Tibial artery (tissue), 4 donors: ENCODE measurements at regions not wholly inside any gene's neighbourhood (a gene's known extent, or its start where the extent isn't known, plus 50 kb on each side); places are given as distances from the start of the nearest gene placed in this dataset.

Experiments
- DNase-seq, 2 donors: peaks; one replicate each; pipeline ENCODE4 v3.0.0-alpha.2; 2019
- H3K27ac ChIP-seq, 2 donors: fragments of 200-600 bp; sonication (generic) in 1 of 2; 1 replicate in 1 of 2; 2 replicates in 1 of 2; pipeline ENCODE4 v1.5.1; 2018 to 2019; ENCODE audit warnings: mild to moderate bottlenecking in 1 of 2
- H3K27me3 ChIP-seq, 2 donors: fragments of 200-600 bp; sonication (generic) in 1 of 2; one replicate each; pipeline versions ENCODE4 v1.5.1 to v1.6.0; 2016 to 2019
- H3K36me3 ChIP-seq, 3 donors: fragments of 200-600 bp; sonication (generic) in 2 of 3; one replicate each; pipeline ENCODE4 v1.5.1; 2016 to 2019; ENCODE audit warnings: mild to moderate bottlenecking in 2 of 3
- H3K4me1 ChIP-seq, 4 donors: fragments of 200-600 bp; sonication (generic) in 2 of 4; 1 replicate in 3 of 4; 2 replicates in 1 of 4; pipeline ENCODE4 v1.5.1; 2016 to 2019
- H3K4me3 ChIP-seq, 2 donors: fragments of 200-600 bp; sonication (generic) in 1 of 2; 1 replicate in 1 of 2; 2 replicates in 1 of 2; pipeline ENCODE4 v1.5.1; 2018 to 2019; ENCODE audit warnings: mild to moderate bottlenecking in 2 of 2
- H3K9me3 ChIP-seq, 3 donors: fragments of 200-600 bp; sonication (generic) in 1 of 3; one replicate each; pipeline ENCODE4 v1.5.1; 2016 to 2019
- intact Hi-C: fragments of 100-400 bp; cut with DNase I; formaldehyde crosslinking; loops from one replicate; pipeline ENCODE4 v1.15.0; 2023; ENCODE audit warnings: low total_unique reads
- TF ChIP-seq, protein P1 (sequence below), 2 experiments: fragments of 200-600 bp in 1 of 2; fragments of 450-650 bp in 1 of 2; IDR thresholded peaks; one replicate each; pipeline ENCODE4 v1.5.1; 2017 to 2019; ENCODE audit warnings: antibody characterized with exemption in 2 of 2, mild to moderate bottlenecking in 1 of 2, moderate library complexity in 1 of 2

GRCh38 chrX:99383786-99384185 is 1026.3 kb downstream of the PCDH19 start:
- Histone ChIP-seq H3K4me1 (no peaks in the 10 kb centered on the region), H3K9me3 (peaks cover 0 to 16% (median 0%) of the 10 kb centered on the region in 3 donors), H3K36me3 (no peaks in the 10 kb centered on the region), H3K27ac (no peak overlapping the region), H3K27me3 (no peaks in the 10 kb centered on the region), H3K4me3 (no peak overlapping the region)
- TF ChIP-seq, protein P1, sequence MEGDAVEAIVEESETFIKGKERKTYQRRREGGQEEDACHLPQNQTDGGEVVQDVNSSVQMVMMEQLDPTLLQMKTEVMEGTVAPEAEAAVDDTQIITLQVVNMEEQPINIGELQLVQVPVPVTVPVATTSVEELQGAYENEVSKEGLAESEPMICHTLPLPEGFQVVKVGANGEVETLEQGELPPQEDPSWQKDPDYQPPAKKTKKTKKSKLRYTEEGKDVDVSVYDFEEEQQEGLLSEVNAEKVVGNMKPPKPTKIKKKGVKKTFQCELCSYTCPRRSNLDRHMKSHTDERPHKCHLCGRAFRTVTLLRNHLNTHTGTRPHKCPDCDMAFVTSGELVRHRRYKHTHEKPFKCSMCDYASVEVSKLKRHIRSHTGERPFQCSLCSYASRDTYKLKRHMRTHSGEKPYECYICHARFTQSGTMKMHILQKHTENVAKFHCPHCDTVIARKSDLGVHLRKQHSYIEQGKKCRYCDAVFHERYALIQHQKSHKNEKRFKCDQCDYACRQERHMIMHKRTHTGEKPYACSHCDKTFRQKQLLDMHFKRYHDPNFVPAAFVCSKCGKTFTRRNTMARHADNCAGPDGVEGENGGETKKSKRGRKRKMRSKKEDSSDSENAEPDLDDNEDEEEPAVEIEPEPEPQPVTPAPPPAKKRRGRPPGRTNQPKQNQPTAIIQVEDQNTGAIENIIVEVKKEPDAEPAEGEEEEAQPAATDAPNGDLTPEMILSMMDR (IDR thresholded peaks at IDR 0.05): no peak
- DNase-seq: no peak
- intact Hi-C loops: no loop called here

- no peak for DNase-seq
- Histone ChIP-seq H3K36me3 (no peaks in the 10 kb centered on the region), H3K4me1 (no peaks in the 10 kb centered on the region), H3K9me3 (no peaks in the 10 kb centered on the region), H3K4me3 (no peak overlapping the region), H3K27me3 (no peaks in the 10 kb centered on the region), H3K27ac (no peak overlapping the region)
- intact Hi-C loops: no loop called here
- TF ChIP-seq, protein P1 (IDR thresholded peaks at IDR 0.05): no peak
Measured at GRCh38 chrX:99371976-99372595, 1038.0 kb downstream of the PCDH19 start.

DNA sequence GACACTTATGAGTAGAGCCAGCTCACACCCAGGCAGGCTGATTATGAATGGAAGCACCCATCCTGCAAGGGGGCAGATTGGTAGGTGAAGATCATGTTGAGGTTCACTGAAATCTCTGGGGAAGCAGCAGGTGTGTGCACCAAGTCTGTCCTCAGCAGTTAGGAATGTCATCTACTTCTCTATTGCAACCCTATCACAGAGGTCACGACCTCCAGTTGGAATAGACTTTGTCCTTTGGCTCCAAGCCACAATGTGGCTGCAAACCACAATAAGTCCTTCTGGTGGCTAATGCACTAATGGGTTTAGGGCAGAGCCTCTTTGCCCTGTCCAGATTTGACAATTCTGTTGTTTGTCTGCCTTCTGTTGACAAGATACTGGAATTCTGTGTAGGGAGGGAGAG is 1056.7 kb downstream of the PCDH19 start:
- intact Hi-C loops: no loop called here
- Histone ChIP-seq H3K27me3 (no peaks in the 10 kb centered on the region), H3K27ac (no peak overlapping the region), H3K9me3 (no peaks in the 10 kb centered on the region), H3K36me3 (no peaks in the 10 kb centered on the region), H3K4me3 (no peak overlapping the region), H3K4me1 (no peaks in the 10 kb centered on the region)
- TF ChIP-seq, protein P1 (IDR thresholded peaks at IDR 0.05): no peak
- no peak for DNase-seq

DNA sequence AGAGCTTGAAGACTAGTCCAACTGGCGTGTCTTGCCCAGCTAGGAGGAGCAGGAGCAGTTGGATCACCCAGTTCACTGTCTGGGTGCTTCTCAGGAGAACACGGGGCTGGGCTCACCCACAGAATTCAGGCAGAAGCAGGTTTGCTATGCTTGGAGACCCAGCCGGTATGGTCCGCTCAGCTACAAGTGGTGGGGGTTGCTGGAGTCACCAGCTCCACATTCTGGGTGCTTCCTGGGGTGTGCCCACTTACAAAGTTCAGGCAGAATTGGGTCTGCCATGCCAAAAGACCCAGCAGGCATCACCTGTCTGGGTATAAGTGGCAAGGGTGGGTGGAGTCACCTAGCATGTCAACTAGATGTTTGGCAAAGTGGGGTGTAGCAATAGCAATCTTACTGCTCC is 1061.8 kb downstream of the PCDH19 start:
- H3K27ac ChIP-seq: no peak overlapping the region
- no peak overlapping the region for H3K4me3 ChIP-seq
- TF ChIP-seq, protein P1 (IDR thresholded peaks at IDR 0.05): no peak
- no peak for DNase-seq
- H3K36me3 ChIP-seq: no peaks in the 10 kb centered on the region
- H3K9me3 ChIP-seq: no peaks in the 10 kb centered on the region
- H3K27me3 ChIP-seq: no peaks in the 10 kb centered on the region
- intact Hi-C loops: no loop called here
- H3K4me1 ChIP-seq: no peaks in the 10 kb centered on the region

DNA sequence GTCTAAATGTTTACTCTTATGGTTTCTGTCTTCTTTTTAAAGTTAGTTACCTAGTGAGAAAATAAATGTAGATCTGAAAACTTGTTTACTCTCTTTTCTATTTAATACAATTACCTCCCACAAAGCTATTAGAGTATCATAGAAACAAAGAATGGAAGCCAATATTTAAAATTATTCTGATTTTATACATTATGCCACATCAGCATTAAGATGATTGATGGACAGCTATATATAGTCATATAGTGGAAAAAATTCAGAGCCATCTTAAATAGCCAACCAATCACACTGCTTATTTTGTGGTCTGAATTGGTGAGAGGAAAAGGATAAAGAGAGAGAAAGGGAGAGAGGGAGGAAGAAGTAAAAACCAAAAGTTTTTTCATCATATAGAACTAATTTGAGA is 1101.8 kb downstream of the PCDH19 start:
- Histone ChIP-seq H3K4me3 (no peak overlapping the region), H3K27me3 (no peaks in the 10 kb centered on the region), H3K27ac (no peak overlapping the region), H3K4me1 (no peaks in the 10 kb centered on the region), H3K36me3 (no peaks in the 10 kb centered on the region), H3K9me3 (no peaks in the 10 kb centered on the region)
- TF ChIP-seq, protein P1 (IDR thresholded peaks at IDR 0.05): no peak
- intact Hi-C loops: no loop called here
- no peak for DNase-seq

DNA sequence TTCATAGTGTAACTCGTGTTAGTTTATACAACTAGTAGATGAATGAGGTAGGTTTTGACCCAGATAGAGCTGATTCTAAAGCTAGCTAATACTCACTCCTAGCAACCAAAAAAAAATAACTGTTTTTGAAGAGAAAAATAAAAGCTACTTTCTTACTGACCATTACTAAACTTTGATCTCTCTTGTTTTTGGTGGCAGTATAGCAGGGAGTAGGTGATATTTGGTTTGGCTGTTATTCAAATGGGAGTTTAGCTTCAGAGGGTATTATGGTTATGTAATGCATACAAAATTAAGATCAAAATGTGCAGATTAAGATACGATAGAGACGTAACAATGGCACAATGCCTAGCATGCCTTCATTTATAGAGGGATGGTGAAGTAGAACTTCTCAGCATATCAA is 1104.5 kb downstream of the PCDH19 start:
- Histone ChIP-seq H3K4me1 (no peaks in the 10 kb centered on the region), H3K27me3 (no peaks in the 10 kb centered on the region), H3K27ac (no peak overlapping the region), H3K9me3 (no peaks in the 10 kb centered on the region), H3K4me3 (no peak overlapping the region), H3K36me3 (no peaks in the 10 kb centered on the region)
- intact Hi-C loops: no loop called here
- no peak for DNase-seq
- TF ChIP-seq, protein P1 (IDR thresholded peaks at IDR 0.05): no peak
